Choroid plexus epithelial cell (primary cell): ENCODE measurements at regions not wholly inside any gene's neighbourhood (a gene's known extent, or its start where the extent isn't known, plus 50 kb on each side); places are given as distances from the start of the nearest gene placed in this dataset.

Source experiments
- DNase-seq: peaks from one replicate; pipeline ENCODE4 v3.0.0-alpha.2; 2010; ENCODE audit warnings: low read depth
- H3K4me3 ChIP-seq: 2 replicates; pipeline ENCODE4 v1.5.1; 2011; ENCODE audit warnings: low read depth, mild to moderate bottlenecking, control low read depth, low read length, moderate library complexity
- CTCF ChIP-seq: conservative IDR thresholded peaks from 2 replicates; pipeline ENCODE4 v1.5.1; 2011; ENCODE audit warnings: low read depth, mild to moderate bottlenecking, control low read depth, inconsistent platforms, low read length, moderate library complexity

- DNase-seq = no peak
- TF ChIP-seq CTCF = no peak
- no peak overlapping the region for H3K4me3 ChIP-seq
These were observed 1279.1 kb upstream of the WWC1 start for GRCh38 chr5:167012123-167013034.

GRCh38 chr5:167014401-167015056 is 1276.9 kb upstream of the WWC1 start:
- H3K4me3 ChIP-seq = no peak overlapping the region
- DNase-seq = no peak
- no peak for TF ChIP-seq CTCF

- no peak overlapping the region for H3K4me3 ChIP-seq
- DNase-seq = no peak
These were observed 1271.0 kb upstream of the WWC1 start for GRCh38 chr5:167020418-167020817.

GRCh38 chr5:167029488-167029887 is 1262.0 kb upstream of the WWC1 start:
- TF ChIP-seq CTCF = no peak
- H3K4me3 ChIP-seq = no peak overlapping the region
- no peak for DNase-seq

More at GRCh38 chr5:167020418-167020817, 1271.0 kb upstream of the WWC1 start:
- no peak for TF ChIP-seq CTCF

GRCh38 chr5:167030500-167031120 is 1260.8 kb upstream of the WWC1 start:
- TF ChIP-seq CTCF = no peak
- no peak for DNase-seq
- H3K4me3 ChIP-seq = no peak overlapping the region

GRCh38 chr5:167036585-167036984 is 1254.9 kb upstream of the WWC1 start:
- TF ChIP-seq CTCF = no peak
- H3K4me3 ChIP-seq = no peak overlapping the region
- no peak for DNase-seq
